HG03039 (cell line): ENCODE measurements at regions not wholly inside any gene's neighbourhood (a gene's known extent, or its start where the extent isn't known, plus 50 kb on each side); places are given as distances from the start of the nearest gene placed in this dataset.
"Not testable (repeated sequence)": the region's sequence is repeated elsewhere in the genome, so short reads cannot be mapped to it uniquely, and the experiment has no call there.

Experiments used
- ATAC-seq: cut with Tn5 transposase; IDR thresholded peaks from one replicate; pipeline ENCODE4 v1.9.1; 2021; ENCODE audit warnings: mild to moderate bottlenecking, moderate library complexity; ENCODE audit not compliant: unreplicated experiment

- no peak for ATAC-seq
Measured at GRCh38 chr6:78383968-78384367, 483.4 kb upstream of the IRAK1BP1 start.

DNA sequence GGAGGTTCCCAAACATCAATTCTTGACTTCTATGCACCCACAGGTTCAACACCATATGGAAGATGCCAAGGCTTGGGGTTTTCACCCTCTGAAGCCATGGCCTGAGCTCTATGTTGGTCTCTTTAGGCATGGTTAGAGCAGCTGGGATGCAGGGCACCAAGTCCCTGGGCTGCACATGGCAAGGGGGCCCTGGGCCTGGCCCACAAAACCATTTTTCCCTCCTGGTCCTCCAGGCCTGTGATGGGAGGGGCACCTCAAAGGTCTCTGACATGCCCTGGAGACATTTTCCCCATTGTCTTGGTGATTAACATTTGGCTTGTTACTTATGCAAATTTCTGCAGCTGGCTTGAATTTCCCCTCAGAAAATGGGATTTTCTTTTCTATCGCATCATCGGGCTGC is 480.5 kb upstream of the IRAK1BP1 start:
- not testable (repeated sequence) for ATAC-seq

- no peak for ATAC-seq
Measured at GRCh38 chr6:78390066-78390465, 477.3 kb upstream of the IRAK1BP1 start.

GRCh38 chr6:78397499-78397898 is 469.9 kb upstream of the IRAK1BP1 start:
- no peak for ATAC-seq

GRCh38 chr6:78398292-78398691 is 469.1 kb upstream of the IRAK1BP1 start:
- no peak for ATAC-seq

- ATAC-seq, result no peak
Measured at GRCh38 chr6:78400076-78400475, 467.3 kb upstream of the IRAK1BP1 start.

GRCh38 chr6:78427386-78427785 is 440.0 kb upstream of the IRAK1BP1 start:
- no peak for ATAC-seq

DNA sequence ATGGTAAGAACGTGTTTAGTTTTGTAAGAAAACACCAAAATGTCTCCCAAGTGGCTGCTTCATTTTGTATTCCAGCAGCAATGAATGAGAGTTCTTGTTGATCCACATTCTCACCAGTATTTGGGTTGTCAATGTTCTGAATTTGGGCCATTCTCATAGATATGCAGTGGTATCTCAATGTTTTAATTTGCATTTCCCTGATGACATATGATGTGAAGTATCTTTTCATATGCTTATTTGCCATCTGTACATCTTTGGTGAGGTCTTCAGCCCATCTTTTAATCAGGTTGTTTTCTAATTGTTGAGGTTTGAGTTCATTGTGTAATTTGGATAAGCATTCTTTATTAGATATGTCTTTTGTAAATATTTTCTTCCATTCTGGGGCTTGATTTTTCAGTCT is 436.8 kb upstream of the IRAK1BP1 start:
- ATAC-seq, result no peak

GRCh38 chr6:78435671-78436070 is 431.7 kb upstream of the IRAK1BP1 start:
- no peak for ATAC-seq

GRCh38 chr6:78436335-78436734 is 431.0 kb upstream of the IRAK1BP1 start:
- no peak for ATAC-seq

DNA sequence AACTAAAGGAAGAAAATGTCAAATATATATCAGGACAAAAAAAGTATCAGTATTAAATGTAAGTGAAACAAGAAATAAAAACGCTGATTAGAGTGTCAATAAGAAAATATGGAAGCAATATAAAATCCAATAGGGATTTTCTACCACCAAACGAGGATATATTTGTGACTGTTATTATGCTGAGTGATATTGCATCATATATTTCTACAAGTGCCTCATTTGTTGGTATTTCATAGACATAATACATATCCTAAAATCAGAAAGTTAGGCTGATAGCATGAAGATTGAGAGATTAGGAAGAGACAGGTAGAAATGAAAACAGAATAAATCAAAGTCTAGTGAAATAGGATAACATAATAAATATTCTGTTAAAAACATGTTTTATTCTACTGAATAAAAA is 429.2 kb upstream of the IRAK1BP1 start:
- no peak for ATAC-seq

GRCh38 chr6:78460711-78461110 is 406.6 kb upstream of the IRAK1BP1 start:
- no peak for ATAC-seq

- ATAC-seq, result no peak
Measured at GRCh38 chr6:78462728-78463127, 404.6 kb upstream of the IRAK1BP1 start.

GRCh38 chr6:78465059-78465634 is 402.2 kb upstream of the IRAK1BP1 start:
- no peak for ATAC-seq

DNA sequence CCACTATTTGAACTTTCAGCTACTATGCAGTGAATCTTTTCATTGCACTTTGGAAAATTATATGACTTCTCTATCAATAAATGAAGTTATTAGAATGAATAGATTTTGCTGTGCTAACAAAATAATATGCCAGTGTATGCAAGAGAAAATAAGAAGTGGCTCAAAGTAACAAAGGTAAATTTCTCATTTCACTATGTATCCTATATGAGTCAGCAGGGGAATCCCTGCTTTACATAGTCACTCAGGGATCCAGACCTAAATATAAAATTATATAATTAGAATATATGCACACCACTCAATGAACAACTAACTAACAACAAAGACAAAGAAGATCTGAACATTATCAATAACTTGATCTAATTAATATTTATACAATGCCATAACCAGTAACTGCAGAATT is 390.8 kb upstream of the IRAK1BP1 start:
- no peak for ATAC-seq

- ATAC-seq, result no peak
Measured at GRCh38 chr6:78482801-78483552, 384.4 kb upstream of the IRAK1BP1 start.

DNA sequence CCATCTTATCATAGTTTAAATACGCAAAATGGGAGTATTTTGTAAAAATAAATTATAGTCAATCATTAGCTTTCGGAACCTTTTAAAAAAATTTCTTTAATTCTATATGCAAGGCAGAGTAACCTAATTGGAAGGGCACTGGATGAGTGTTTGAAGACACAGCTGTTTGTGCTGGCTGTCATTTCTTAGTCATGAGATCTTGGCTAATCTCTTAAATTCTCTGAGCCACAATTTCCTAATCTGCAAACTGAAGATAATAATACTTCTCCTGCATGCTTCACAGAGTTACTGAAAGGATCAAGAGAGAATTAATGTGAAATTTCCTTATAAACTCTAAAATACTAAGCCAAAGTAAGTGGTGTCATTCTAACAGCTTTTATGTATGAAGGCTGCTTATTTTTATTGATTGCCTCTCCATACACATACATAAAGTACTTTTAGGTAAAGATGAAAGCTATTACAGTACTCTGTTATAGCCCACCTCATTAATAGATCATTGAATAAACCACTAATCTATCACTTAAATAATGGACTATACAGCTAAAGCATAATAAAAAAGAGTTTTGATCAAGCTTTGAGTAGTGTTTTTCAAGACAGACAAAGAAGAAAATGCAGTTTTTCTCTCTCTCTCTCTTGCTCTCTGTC is 383.7 kb upstream of the IRAK1BP1 start:
- ATAC-seq, result no peak

- ATAC-seq, result no peak
Measured at GRCh38 chr6:78484198-78485064, 382.9 kb upstream of the IRAK1BP1 start.

- ATAC-seq, result no peak
Measured at GRCh38 chr6:78487401-78487800, 379.9 kb upstream of the IRAK1BP1 start.

- no peak for ATAC-seq
Measured at GRCh38 chr6:78489874-78490273, 377.5 kb upstream of the IRAK1BP1 start.

- ATAC-seq, result no peak
Measured at GRCh38 chr6:78492351-78493017, 374.9 kb upstream of the IRAK1BP1 start.
